ENCODE measurements at regions not wholly inside any gene's neighbourhood (a gene's known extent, or its start where the extent isn't known, plus 50 kb on each side); places are given as distances from the start of the nearest gene placed in this dataset.
A peak's percentile ranks its signal among the peaks of the same experiment; 100 is the strongest.

DNA sequence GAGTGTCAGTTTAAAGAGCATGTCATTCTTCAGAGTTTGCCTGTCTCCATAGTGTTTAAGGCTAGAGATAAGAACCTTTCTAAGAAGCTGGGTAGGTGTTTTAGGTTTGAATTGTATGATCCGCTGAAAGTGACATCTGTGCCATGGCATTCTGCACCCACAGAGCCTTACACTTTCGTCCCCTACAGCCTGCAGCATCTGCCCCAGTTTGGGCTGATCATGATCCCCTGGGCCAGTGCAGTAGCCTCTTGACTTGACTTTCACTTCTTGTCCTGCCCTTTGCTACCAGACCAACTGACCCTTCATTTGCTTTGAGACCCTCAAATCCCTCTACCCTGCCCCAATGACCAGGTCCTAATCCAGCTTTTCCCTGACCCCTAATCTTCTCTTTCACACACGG, 81.6 kb downstream of the SOX14 start:
- H3K27ac ChIP-seq (ENCODE audit: low read depth, low read length), result no peak overlapping the region
- no peaks in the 10 kb centered on the region for H3K79me1 ChIP-seq (ENCODE audit: low read depth, low read length)
- no peak overlapping the region for H2BK5ac ChIP-seq (ENCODE audit: low read depth, low read length)
- ChIA-PET POLR2A (ENCODE audit: partially characterized antibody) (no interaction called here), CTCF (ENCODE audit: partially characterized antibody) (interaction anchor here (0.8 to 2.3 kb wide), 5 partner anchors 10 to 101 kb away, joined by 3 to 8 read pairs (median 4); no protein-coding TSS in a partner anchor)
- H4K8ac ChIP-seq (ENCODE audit: extremely low read depth, insufficient read depth, low read length), result no peak overlapping the region
- H3K23ac ChIP-seq (ENCODE audit: insufficient read length), result no peak overlapping the region
- H3K27me3 ChIP-seq (replicated peaks in 1 of 4; ENCODE audit: control insufficient read depth in 3 of 4, extremely low read depth in 1 of 4, insufficient read depth in 3 of 4, low read length in 3 of 4), result peaks cover 0 to 2% (median 1%) of the 10 kb centered on the region in 4 experiments; a peak in 2 of 7 replicates
- no peak overlapping the region for H4K5ac ChIP-seq (ENCODE audit: insufficient read length, low read depth, low read length)
- no peak overlapping the region for H2AFZ ChIP-seq (ENCODE audit: low read length)
- H3K23me2 ChIP-seq (ENCODE audit: low read depth, low read length), result no peaks in the 10 kb centered on the region
- DNase-seq (ENCODE audit: low read depth in 1 of 2, low spot score in 2 of 2) (no peak), FAIRE-seq (no peak)
- no peak overlapping the region for H3K4ac ChIP-seq (replicated peaks; ENCODE audit: insufficient read length, low read depth, low read length)
- no peak overlapping the region for H3K4me3 ChIP-seq (ENCODE audit: extremely low read depth in 1 of 4, insufficient read depth in 2 of 4, low read depth in 3 of 4, low read length in 4 of 4)
- H3K4me1 ChIP-seq (replicated peaks in 1 of 4; ENCODE audit: control insufficient read depth in 3 of 4, insufficient read depth in 4 of 4, low read length in 3 of 4), result peaks cover 0 to 6% (median 3%) of the 10 kb centered on the region in 4 experiments; a peak in 4 of 7 replicates
- no peak overlapping the region for H2AK5ac ChIP-seq (ENCODE audit: low read depth, low read length)
- peak overlapping the region; percentile 82; the same call in 1 of the 2 replicates for H2BK12ac ChIP-seq (ENCODE audit: low read depth, low read length)
- no peaks in the 10 kb centered on the region for H3K36me3 ChIP-seq (ENCODE audit: control insufficient read depth in 2 of 4, insufficient read depth in 4 of 4, low read length in 3 of 4)
- no peak overlapping the region for H3K9ac ChIP-seq (replicated peaks in 1 of 4; ENCODE audit: extremely low read depth in 1 of 4, low read depth in 3 of 4, low read length in 3 of 4)
- H3K14ac ChIP-seq (ENCODE audit: insufficient read length), result no peak overlapping the region
- H2BK15ac ChIP-seq (ENCODE audit: low read length), result no peak overlapping the region
- H2BK120ac ChIP-seq (replicated peaks; ENCODE audit: low read depth, low read length), result no peak overlapping the region
- no peak overlapping the region for H3K56ac ChIP-seq (replicated peaks; ENCODE audit: insufficient read length, low read depth, low read length)
- H3K4me2 ChIP-seq (ENCODE audit: insufficient read depth in 1 of 2, low read depth in 2 of 2, low read length in 2 of 2), result no peak overlapping the region
- H3K9me3 ChIP-seq (ENCODE audit: insufficient read depth in 2 of 2, low read depth in 1 of 2, low read length in 1 of 2), result no peaks in the 10 kb centered on the region
- H3K79me2 ChIP-seq (ENCODE audit: control insufficient read depth in 1 of 2, insufficient read depth in 2 of 2, low read length in 2 of 2), result no peaks in the 10 kb centered on the region
- H3K18ac ChIP-seq (ENCODE audit: extremely low read depth, low read length), result no peak overlapping the region
- TF ChIP-seq GABPA (IDR thresholded peaks at IDR 0.05; ENCODE audit: borderline replicate concordance, insufficient read depth, low read length) (no peak), FOSL1 (IDR thresholded peaks at IDR 0.05; ENCODE audit: insufficient read depth, low read depth, low read length) (no peak)
- 0 out of 2 replicates have a peak overlapping the region, but pooled peaks have one; percentile 63 for H2BK20ac ChIP-seq (ENCODE audit: low read length)
- 74% methylated on average over 3 of the region's 3 CpGs; no CpG with 5 or more reads in 1 of the 2 experiments for WGBS, 2 experiments (ENCODE audit: extremely low coverage in 1 of 2, insufficient coverage in 1 of 2, insufficient read length in 1 of 2, insufficient replicate concordance in 2 of 2, low coverage in 1 of 2, low lambda C conversion rate in 2 of 2, missing lambda C conversion rate in 1 of 2)
- no peak overlapping the region for H4K91ac ChIP-seq (replicated peaks; ENCODE audit: insufficient read length, low read length)
- no peaks in the 10 kb centered on the region for H4K20me1 ChIP-seq (replicated peaks in 1 of 2; ENCODE audit: control insufficient read depth in 1 of 2, insufficient read depth in 2 of 2, low read length in 2 of 2)

Data from H1 (cell line).